ENCODE measurements at regions not wholly inside any gene's neighbourhood (a gene's known extent, or its start where the extent isn't known, plus 50 kb on each side); places are given as distances from the start of the nearest gene placed in this dataset.

- no peak for FAIRE-seq
- DNase-seq: no peak
- H3K36me3 ChIP-seq (ENCODE audit: control insufficient read depth in 3 of 3, insufficient read depth in 2 of 3, low read depth in 1 of 3, low read length in 3 of 3): no peaks in the 10 kb centered on the region
- H3K9me3 ChIP-seq (ENCODE audit: control insufficient read depth in 2 of 2, insufficient read depth in 1 of 2, low read depth in 1 of 2, low read length in 1 of 2): no peaks in the 10 kb centered on the region
- H3K4me3 ChIP-seq (ENCODE audit: low read depth in 1 of 3, low read length in 3 of 3): no peak overlapping the region
- H3K27me3 ChIP-seq (ENCODE audit: control insufficient read depth in 3 of 3, insufficient read depth in 3 of 3, low read length in 3 of 3): no peaks in the 10 kb centered on the region
- H3K4me1 ChIP-seq (ENCODE audit: control insufficient read depth in 3 of 3, insufficient read depth in 2 of 3, low read depth in 1 of 3, low read length in 2 of 3): no peaks in the 10 kb centered on the region
- WGBS, 3 donors: 80 to 86% (median 85%) methylated on average over 1 of the region's 1 CpG
- H3K27ac ChIP-seq (ENCODE audit: low read depth in 1 of 3, low read length in 2 of 3): no peak overlapping the region
These were observed 429.5 kb downstream of the DTWD2 start for GRCh38 chr5:118558871-118559270.

- WGBS, 3 donors: 77 to 84% (median 83%) methylated on average over 4 of the region's 4 CpGs
- H3K4me1 ChIP-seq (ENCODE audit: control insufficient read depth in 3 of 3, insufficient read depth in 2 of 3, low read depth in 1 of 3, low read length in 2 of 3): no peaks in the 10 kb centered on the region
- no peak overlapping the region for H3K4me3 ChIP-seq (ENCODE audit: low read depth in 1 of 3, low read length in 3 of 3)
- DNase-seq (peak in 1 of 2 donors; percentile 25), FAIRE-seq (no peak)
- H3K27me3 ChIP-seq (ENCODE audit: control insufficient read depth in 3 of 3, insufficient read depth in 3 of 3, low read length in 3 of 3): no peaks in the 10 kb centered on the region
- no peak overlapping the region for H3K27ac ChIP-seq (ENCODE audit: low read depth in 1 of 3, low read length in 2 of 3)
- no peaks in the 10 kb centered on the region for H3K9me3 ChIP-seq (ENCODE audit: control insufficient read depth in 2 of 2, insufficient read depth in 1 of 2, low read depth in 1 of 2, low read length in 1 of 2)
- H3K36me3 ChIP-seq (ENCODE audit: control insufficient read depth in 3 of 3, insufficient read depth in 2 of 3, low read depth in 1 of 3, low read length in 3 of 3): no peaks in the 10 kb centered on the region
These were observed 431.1 kb downstream of the DTWD2 start for GRCh38 chr5:118557251-118557661.

GRCh38 chr5:118556792-118557191 is 431.6 kb downstream of the DTWD2 start:
- no peak for FAIRE-seq
- Histone ChIP-seq H3K36me3 (ENCODE audit: control insufficient read depth in 3 of 3, insufficient read depth in 2 of 3, low read depth in 1 of 3, low read length in 3 of 3) (no peaks in the 10 kb centered on the region), H3K9me3 (ENCODE audit: control insufficient read depth in 2 of 2, insufficient read depth in 1 of 2, low read depth in 1 of 2, low read length in 1 of 2) (no peaks in the 10 kb centered on the region), H3K27ac (ENCODE audit: low read depth in 1 of 3, low read length in 2 of 3) (no peak overlapping the region), H3K4me3 (ENCODE audit: low read depth in 1 of 3, low read length in 3 of 3) (no peak overlapping the region), H3K27me3 (ENCODE audit: control insufficient read depth in 3 of 3, insufficient read depth in 3 of 3, low read length in 3 of 3) (no peaks in the 10 kb centered on the region), H3K4me1 (ENCODE audit: control insufficient read depth in 3 of 3, insufficient read depth in 2 of 3, low read depth in 1 of 3, low read length in 2 of 3) (no peaks in the 10 kb centered on the region)
- WGBS, 3 donors: 64 to 81% (median 67%) methylated on average over 5 of the region's 5 CpGs
- no peak for DNase-seq

GRCh38 chr5:118555727-118556126 is 432.6 kb downstream of the DTWD2 start:
- FAIRE-seq: no peak
- no peak overlapping the region for H3K4me3 ChIP-seq (ENCODE audit: low read depth in 1 of 3, low read length in 3 of 3)
- WGBS, 3 donors: 33 to 73% (median 48%) methylated on average over 2 of the region's 2 CpGs
- H3K4me1 ChIP-seq (ENCODE audit: control insufficient read depth in 3 of 3, insufficient read depth in 2 of 3, low read depth in 1 of 3, low read length in 2 of 3): no peaks in the 10 kb centered on the region
- no peaks in the 10 kb centered on the region for H3K27me3 ChIP-seq (ENCODE audit: control insufficient read depth in 3 of 3, insufficient read depth in 3 of 3, low read length in 3 of 3)
- H3K9me3 ChIP-seq (ENCODE audit: control insufficient read depth in 2 of 2, insufficient read depth in 1 of 2, low read depth in 1 of 2, low read length in 1 of 2): no peaks in the 10 kb centered on the region
- no peak overlapping the region for H3K27ac ChIP-seq (ENCODE audit: low read depth in 1 of 3, low read length in 2 of 3)
- DNase-seq: no peak
- H3K36me3 ChIP-seq (ENCODE audit: control insufficient read depth in 3 of 3, insufficient read depth in 2 of 3, low read depth in 1 of 3, low read length in 3 of 3): no peaks in the 10 kb centered on the region

GRCh38 chr5:118554981-118555380 is 433.4 kb downstream of the DTWD2 start:
- Histone ChIP-seq H3K4me3 (ENCODE audit: low read depth in 1 of 3, low read length in 3 of 3) (no peak overlapping the region), H3K27ac (ENCODE audit: low read depth in 1 of 3, low read length in 2 of 3) (no peak overlapping the region), H3K36me3 (ENCODE audit: control insufficient read depth in 3 of 3, insufficient read depth in 2 of 3, low read depth in 1 of 3, low read length in 3 of 3) (no peaks in the 10 kb centered on the region), H3K9me3 (ENCODE audit: control insufficient read depth in 2 of 2, insufficient read depth in 1 of 2, low read depth in 1 of 2, low read length in 1 of 2) (no peaks in the 10 kb centered on the region), H3K4me1 (ENCODE audit: control insufficient read depth in 3 of 3, insufficient read depth in 2 of 3, low read depth in 1 of 3, low read length in 2 of 3) (no peaks in the 10 kb centered on the region), H3K27me3 (ENCODE audit: control insufficient read depth in 3 of 3, insufficient read depth in 3 of 3, low read length in 3 of 3) (no peaks in the 10 kb centered on the region)
- WGBS, 3 donors: 42 to 63% (median 43%) methylated on average over 4 of the region's 4 CpGs
- DNase-seq: no peak
- FAIRE-seq: no peak

- Histone ChIP-seq H3K27ac (ENCODE audit: low read depth in 1 of 3, low read length in 2 of 3) (no peak overlapping the region), H3K27me3 (ENCODE audit: control insufficient read depth in 3 of 3, insufficient read depth in 3 of 3, low read length in 3 of 3) (no peaks in the 10 kb centered on the region), H3K4me1 (ENCODE audit: control insufficient read depth in 3 of 3, insufficient read depth in 2 of 3, low read depth in 1 of 3, low read length in 2 of 3) (no peaks in the 10 kb centered on the region), H3K4me3 (ENCODE audit: low read depth in 1 of 3, low read length in 3 of 3) (no peak overlapping the region), H3K36me3 (ENCODE audit: control insufficient read depth in 3 of 3, insufficient read depth in 2 of 3, low read depth in 1 of 3, low read length in 3 of 3) (no peaks in the 10 kb centered on the region), H3K9me3 (ENCODE audit: control insufficient read depth in 2 of 2, insufficient read depth in 1 of 2, low read depth in 1 of 2, low read length in 1 of 2) (no peaks in the 10 kb centered on the region)
- WGBS, 3 donors: 85 to 92% (median 89%) methylated on average over 2 of the region's 2 CpGs
- FAIRE-seq (no peak), DNase-seq (no peak)
These were observed 434.1 kb downstream of the DTWD2 start for GRCh38 chr5:118554241-118554640.

- Histone ChIP-seq H3K9me3 (ENCODE audit: control insufficient read depth in 2 of 2, insufficient read depth in 1 of 2, low read depth in 1 of 2, low read length in 1 of 2) (no peaks in the 10 kb centered on the region), H3K27ac (ENCODE audit: low read depth in 1 of 3, low read length in 2 of 3) (no peak overlapping the region), H3K36me3 (ENCODE audit: control insufficient read depth in 3 of 3, insufficient read depth in 2 of 3, low read depth in 1 of 3, low read length in 3 of 3) (no peaks in the 10 kb centered on the region), H3K4me1 (ENCODE audit: control insufficient read depth in 3 of 3, insufficient read depth in 2 of 3, low read depth in 1 of 3, low read length in 2 of 3) (no peaks in the 10 kb centered on the region), H3K4me3 (ENCODE audit: low read depth in 1 of 3, low read length in 3 of 3) (no peak overlapping the region), H3K27me3 (ENCODE audit: control insufficient read depth in 3 of 3, insufficient read depth in 3 of 3, low read length in 3 of 3) (no peaks in the 10 kb centered on the region)
- WGBS, 3 donors: 56 to 77% (median 64%) methylated on average over 3 of the region's 3 CpGs
- FAIRE-seq (no peak), DNase-seq (no peak)
These were observed 434.7 kb downstream of the DTWD2 start for GRCh38 chr5:118553662-118554061.

GRCh38 chr5:118552731-118553360 is 435.5 kb downstream of the DTWD2 start:
- Histone ChIP-seq H3K4me3 (ENCODE audit: low read depth in 1 of 3, low read length in 3 of 3) (no peak overlapping the region), H3K36me3 (ENCODE audit: control insufficient read depth in 3 of 3, insufficient read depth in 2 of 3, low read depth in 1 of 3, low read length in 3 of 3) (no peaks in the 10 kb centered on the region), H3K27me3 (ENCODE audit: control insufficient read depth in 3 of 3, insufficient read depth in 3 of 3, low read length in 3 of 3) (no peaks in the 10 kb centered on the region), H3K9me3 (ENCODE audit: control insufficient read depth in 2 of 2, insufficient read depth in 1 of 2, low read depth in 1 of 2, low read length in 1 of 2) (no peaks in the 10 kb centered on the region), H3K4me1 (ENCODE audit: control insufficient read depth in 3 of 3, insufficient read depth in 2 of 3, low read depth in 1 of 3, low read length in 2 of 3) (no peaks in the 10 kb centered on the region), H3K27ac (ENCODE audit: low read depth in 1 of 3, low read length in 2 of 3) (no peak overlapping the region)
- DNase-seq: no peak
- WGBS, 3 donors: 80 to 84% (median 81%) methylated on average over 2 of the region's 2 CpGs
- FAIRE-seq: no peak

- no peak for DNase-seq
- WGBS, 3 donors: 65 to 71% (median 65%) methylated on average over 2 of the region's 2 CpGs
- Histone ChIP-seq H3K4me1 (ENCODE audit: control insufficient read depth in 3 of 3, insufficient read depth in 2 of 3, low read depth in 1 of 3, low read length in 2 of 3) (no peaks in the 10 kb centered on the region), H3K36me3 (ENCODE audit: control insufficient read depth in 3 of 3, insufficient read depth in 2 of 3, low read depth in 1 of 3, low read length in 3 of 3) (no peaks in the 10 kb centered on the region), H3K27me3 (ENCODE audit: control insufficient read depth in 3 of 3, insufficient read depth in 3 of 3, low read length in 3 of 3) (no peaks in the 10 kb centered on the region), H3K27ac (ENCODE audit: low read depth in 1 of 3, low read length in 2 of 3) (no peak overlapping the region), H3K9me3 (ENCODE audit: control insufficient read depth in 2 of 2, insufficient read depth in 1 of 2, low read depth in 1 of 2, low read length in 1 of 2) (no peaks in the 10 kb centered on the region), H3K4me3 (ENCODE audit: low read depth in 1 of 3, low read length in 3 of 3) (no peak overlapping the region)
- no peak for FAIRE-seq
These were observed 436.2 kb downstream of the DTWD2 start for GRCh38 chr5:118552146-118552545.
